ENCODE measurements at regions not wholly inside any gene's neighbourhood (a gene's known extent, or its start where the extent isn't known, plus 50 kb on each side); places are given as distances from the start of the nearest gene placed in this dataset.

GRCh38 chr12:68510397-68510796 lies 100.3 kb upstream of the RAP1B start:
- Mint-ChIP-seq H3K9me3 (peaks cover 0 to 5% (median 0%) of the 10 kb centered on the region in 7 donors), H3K36me3 (no peaks in the 10 kb centered on the region), H3K27me3 (peaks cover 5% of the 10 kb centered on the region), H3K27ac (no peak overlapping the region), H3K4me3 (no peak overlapping the region), H3K4me1 (no peaks in the 10 kb centered on the region)
- Histone ChIP-seq H3K9me3 (ENCODE audit: control insufficient read depth in 2 of 2, low read length in 2 of 2) (no peaks in the 10 kb centered on the region), H3K4me1 (ENCODE audit: control insufficient read depth, insufficient read depth, low read length, poor library complexity, severe bottlenecking) (no peaks in the 10 kb centered on the region), H3K4me3 (ENCODE audit: low read depth, low read length) (no peak overlapping the region), H3K36me3 (ENCODE audit: control insufficient read depth, insufficient read depth, low read length) (no peaks in the 10 kb centered on the region), H3K27me3 (ENCODE audit: control insufficient read depth, insufficient read depth, low read length) (peaks cover 4% of the 10 kb centered on the region), H3K27ac (ENCODE audit: insufficient read depth, low read length, poor library complexity, severe bottlenecking) (no peak overlapping the region)
- ATAC-seq (ENCODE audit: low read depth in 2 of 2): no peak
- DNase-seq: no peak

- Histone ChIP-seq H3K4me1 (ENCODE audit: control insufficient read depth, insufficient read depth, low read length, poor library complexity, severe bottlenecking) (no peaks in the 10 kb centered on the region), H3K36me3 (ENCODE audit: control insufficient read depth, insufficient read depth, low read length) (no peaks in the 10 kb centered on the region), H3K4me3 (ENCODE audit: low read depth, low read length) (no peak overlapping the region), H3K27me3 (ENCODE audit: control insufficient read depth, insufficient read depth, low read length) (peaks cover 4% of the 10 kb centered on the region), H3K9me3 (ENCODE audit: control insufficient read depth in 2 of 2, low read length in 2 of 2) (no peaks in the 10 kb centered on the region), H3K27ac (ENCODE audit: insufficient read depth, low read length, poor library complexity, severe bottlenecking) (no peak overlapping the region)
- Mint-ChIP-seq H3K36me3 (no peaks in the 10 kb centered on the region), H3K27ac (no peak overlapping the region), H3K4me3 (no peak overlapping the region), H3K9me3 (peaks cover 0 to 3% (median 0%) of the 10 kb centered on the region in 7 donors), H3K4me1 (peaks cover 0 to 3% (median 0%) of the 10 kb centered on the region in 4 donors), H3K27me3 (peaks cover 4% of the 10 kb centered on the region)
- DNase-seq: no peak
- no peak for ATAC-seq (ENCODE audit: low read depth in 2 of 2)
These were observed 95.8 kb upstream of the RAP1B start for GRCh38 chr12:68514807-68515411.

GRCh38 chr12:68515793-68516192 lies 94.9 kb upstream of the RAP1B start:
- H3K4me1 Mint-ChIP-seq: peaks cover 0 to 3% (median 0%) of the 10 kb centered on the region in 4 donors
- H3K27me3 Mint-ChIP-seq: peaks cover 4% of the 10 kb centered on the region
- peaks cover 4% of the 10 kb centered on the region for H3K27me3 ChIP-seq (ENCODE audit: control insufficient read depth, insufficient read depth, low read length)
- H3K36me3 ChIP-seq (ENCODE audit: control insufficient read depth, insufficient read depth, low read length): no peaks in the 10 kb centered on the region
- no peak overlapping the region for H3K27ac ChIP-seq (ENCODE audit: insufficient read depth, low read length, poor library complexity, severe bottlenecking)
- H3K4me3 Mint-ChIP-seq: no peak overlapping the region
- ATAC-seq (ENCODE audit: low read depth in 2 of 2) (no peak), DNase-seq (no peak)
- no peak overlapping the region for H3K4me3 ChIP-seq (ENCODE audit: low read depth, low read length)
- H3K9me3 ChIP-seq (ENCODE audit: control insufficient read depth in 2 of 2, low read length in 2 of 2): no peaks in the 10 kb centered on the region
- no peaks in the 10 kb centered on the region for H3K36me3 Mint-ChIP-seq
- peaks cover 0 to 3% (median 0%) of the 10 kb centered on the region in 7 donors for H3K9me3 Mint-ChIP-seq
- H3K27ac Mint-ChIP-seq: no peak overlapping the region
- no peaks in the 10 kb centered on the region for H3K4me1 ChIP-seq (ENCODE audit: control insufficient read depth, insufficient read depth, low read length, poor library complexity, severe bottlenecking)

DNA sequence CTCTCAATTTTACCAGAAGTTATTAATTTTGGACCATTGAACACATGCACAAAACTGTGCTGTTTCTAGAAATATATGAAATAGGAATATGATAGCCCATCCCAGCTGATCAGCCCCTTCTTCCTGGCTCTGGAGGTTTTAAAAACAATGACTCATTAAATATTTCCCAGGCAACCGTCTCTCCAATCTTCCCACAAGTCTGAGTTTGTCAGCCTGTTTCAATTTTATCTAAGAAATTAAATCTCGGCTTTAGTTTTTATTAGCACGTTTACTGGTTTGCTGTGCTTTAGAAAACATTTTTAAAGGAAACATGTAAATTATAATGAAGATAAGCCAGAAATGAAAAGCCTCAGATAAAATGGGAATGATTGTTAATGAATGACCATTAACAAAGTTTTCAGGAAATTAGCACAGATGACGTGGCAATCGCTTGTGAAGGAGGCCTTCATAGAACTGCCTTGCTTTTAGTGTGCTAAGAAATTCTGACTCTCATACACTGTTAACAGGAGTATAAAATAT lies 89.3 kb upstream of the RAP1B start:
- H3K36me3 ChIP-seq (ENCODE audit: control insufficient read depth, insufficient read depth, low read length): no peaks in the 10 kb centered on the region
- no peak overlapping the region for H3K4me3 ChIP-seq (ENCODE audit: low read depth, low read length)
- peaks cover 0 to 3% of the 10 kb centered on the region in 2 experiments for H3K9me3 ChIP-seq (ENCODE audit: control insufficient read depth in 2 of 2, low read length in 2 of 2)
- Mint-ChIP-seq H3K9me3 (peaks cover 0 to 3% (median 0%) of the 10 kb centered on the region in 7 donors), H3K36me3 (no peaks in the 10 kb centered on the region), H3K27me3 (peaks cover 4% of the 10 kb centered on the region), H3K27ac (peak overlapping the region in 1 of 3 donors; percentile 18), H3K4me3 (no peak overlapping the region), H3K4me1 (peaks cover 0 to 3% (median 0%) of the 10 kb centered on the region in 4 donors)
- H3K4me1 ChIP-seq (ENCODE audit: control insufficient read depth, insufficient read depth, low read length, poor library complexity, severe bottlenecking): no peaks in the 10 kb centered on the region
- ATAC-seq (ENCODE audit: low read depth in 2 of 2): no peak
- DNase-seq: no peak
- no peak overlapping the region for H3K27ac ChIP-seq (ENCODE audit: insufficient read depth, low read length, poor library complexity, severe bottlenecking)
- H3K27me3 ChIP-seq (ENCODE audit: control insufficient read depth, insufficient read depth, low read length): no peaks in the 10 kb centered on the region

- Mint-ChIP-seq H3K4me1 (peaks cover 0 to 3% (median 0%) of the 10 kb centered on the region in 4 donors), H3K27ac (no peak overlapping the region), H3K36me3 (no peaks in the 10 kb centered on the region), H3K9me3 (no peaks in the 10 kb centered on the region), H3K27me3 (peaks cover 4% of the 10 kb centered on the region), H3K4me3 (no peak overlapping the region)
- peaks cover 0 to 4% of the 10 kb centered on the region in 2 experiments for H3K9me3 ChIP-seq (ENCODE audit: control insufficient read depth in 2 of 2, low read length in 2 of 2)
- H3K27me3 ChIP-seq (ENCODE audit: control insufficient read depth, insufficient read depth, low read length): no peaks in the 10 kb centered on the region
- DNase-seq (no peak), ATAC-seq (ENCODE audit: low read depth in 2 of 2) (no peak)
- no peak overlapping the region for H3K27ac ChIP-seq (ENCODE audit: insufficient read depth, low read length, poor library complexity, severe bottlenecking)
- no peak overlapping the region for H3K4me3 ChIP-seq (ENCODE audit: low read depth, low read length)
- H3K36me3 ChIP-seq (ENCODE audit: control insufficient read depth, insufficient read depth, low read length): no peaks in the 10 kb centered on the region
- H3K4me1 ChIP-seq (ENCODE audit: control insufficient read depth, insufficient read depth, low read length, poor library complexity, severe bottlenecking): no peaks in the 10 kb centered on the region
These were observed 88.7 kb upstream of the RAP1B start for GRCh38 chr12:68521848-68522502.

DNA sequence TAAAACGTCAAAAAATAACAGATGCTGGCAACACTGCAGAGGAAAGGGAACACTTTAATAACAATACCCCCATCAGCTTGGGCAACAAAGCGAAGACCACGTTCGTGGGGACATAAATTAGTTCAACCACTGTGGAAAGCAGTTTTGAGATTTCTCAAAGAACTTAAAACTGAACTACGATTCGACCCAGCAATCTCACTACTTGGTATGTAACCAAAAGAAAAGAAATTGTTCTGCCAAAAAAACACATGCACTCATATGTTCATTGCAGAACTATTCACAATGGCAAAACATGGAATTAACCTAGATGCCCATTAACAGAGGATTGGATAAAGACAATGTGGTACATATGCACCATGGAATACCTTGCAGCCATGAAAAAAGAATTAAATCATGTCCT lies 81.2 kb upstream of the RAP1B start:
- H3K27me3 Mint-ChIP-seq: peaks cover 14% of the 10 kb centered on the region
- no peak for DNase-seq
- no peaks in the 10 kb centered on the region for H3K4me1 ChIP-seq (ENCODE audit: control insufficient read depth, insufficient read depth, low read length, poor library complexity, severe bottlenecking)
- H3K4me1 Mint-ChIP-seq: peaks cover 4 to 11% (median 6%) of the 10 kb centered on the region in 4 donors
- peaks cover 4% of the 10 kb centered on the region for H3K36me3 Mint-ChIP-seq
- no peak overlapping the region for H3K4me3 ChIP-seq (ENCODE audit: low read depth, low read length)
- H3K27ac Mint-ChIP-seq: no peak overlapping the region
- peaks cover 0 to 5% (median 0%) of the 10 kb centered on the region in 7 donors for H3K9me3 Mint-ChIP-seq
- H3K27me3 ChIP-seq (ENCODE audit: control insufficient read depth, insufficient read depth, low read length): peaks cover 6% of the 10 kb centered on the region
- no peaks in the 10 kb centered on the region for H3K36me3 ChIP-seq (ENCODE audit: control insufficient read depth, insufficient read depth, low read length)
- H3K9me3 ChIP-seq (ENCODE audit: control insufficient read depth in 2 of 2, low read length in 2 of 2): peaks cover 0 to 11% of the 10 kb centered on the region in 2 experiments
- no peak for ATAC-seq (ENCODE audit: low read depth in 2 of 2)
- no peak overlapping the region for H3K4me3 Mint-ChIP-seq
- no peak overlapping the region for H3K27ac ChIP-seq (ENCODE audit: insufficient read depth, low read length, poor library complexity, severe bottlenecking)

DNA sequence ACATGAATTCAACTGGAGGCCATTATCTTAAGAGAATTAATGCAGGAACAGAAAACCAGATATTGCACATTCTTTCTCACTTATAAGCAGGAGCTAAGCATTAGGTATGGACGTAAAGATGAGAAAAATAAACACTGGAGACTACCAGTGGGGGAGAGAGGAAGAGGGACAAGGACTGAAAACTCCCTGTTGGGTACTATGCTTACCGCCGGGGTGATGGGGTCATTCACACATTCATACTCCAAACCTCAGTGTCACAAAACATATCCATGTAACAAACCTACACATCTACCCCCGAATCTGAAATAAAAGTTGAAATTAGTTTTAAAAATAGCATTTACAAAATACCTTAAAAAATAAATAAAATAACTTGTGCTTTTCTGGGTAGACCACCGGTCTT lies 80.8 kb upstream of the RAP1B start:
- no peak overlapping the region for H3K27ac ChIP-seq (ENCODE audit: insufficient read depth, low read length, poor library complexity, severe bottlenecking)
- H3K4me3 Mint-ChIP-seq: no peak overlapping the region
- H3K27ac Mint-ChIP-seq: no peak overlapping the region
- peaks cover 6% of the 10 kb centered on the region for H3K27me3 ChIP-seq (ENCODE audit: control insufficient read depth, insufficient read depth, low read length)
- H3K9me3 ChIP-seq (ENCODE audit: control insufficient read depth in 2 of 2, low read length in 2 of 2): peaks cover 0 to 11% of the 10 kb centered on the region in 2 experiments
- ATAC-seq (ENCODE audit: low read depth in 2 of 2) (no peak), DNase-seq (no peak)
- peaks cover 4% of the 10 kb centered on the region for H3K36me3 Mint-ChIP-seq
- no peaks in the 10 kb centered on the region for H3K4me1 ChIP-seq (ENCODE audit: control insufficient read depth, insufficient read depth, low read length, poor library complexity, severe bottlenecking)
- peaks cover 14% of the 10 kb centered on the region for H3K27me3 Mint-ChIP-seq
- peaks cover 0 to 5% (median 0%) of the 10 kb centered on the region in 7 donors for H3K9me3 Mint-ChIP-seq
- H3K36me3 ChIP-seq (ENCODE audit: control insufficient read depth, insufficient read depth, low read length): no peaks in the 10 kb centered on the region
- peaks cover 4 to 11% (median 6%) of the 10 kb centered on the region in 4 donors for H3K4me1 Mint-ChIP-seq
- H3K4me3 ChIP-seq (ENCODE audit: low read depth, low read length): no peak overlapping the region

Measured in CD4-positive, CD25-positive, alpha-beta regulatory T cell (primary cell).